GM13977 (cell line): ENCODE measurements at regions not wholly inside any gene's neighbourhood (a gene's known extent, or its start where the extent isn't known, plus 50 kb on each side); places are given as distances from the start of the nearest gene placed in this dataset.

Experiments
- DNase-seq: peaks from one replicate; pipeline ENCODE4 v3.0.0; 2012; ENCODE audit warnings: low spot score
- CTCF ChIP-seq: IDR thresholded peaks from 2 replicates; pipeline ENCODE4 v1.5.1; 2012; ENCODE audit warnings: mild to moderate bottlenecking, control low read depth; ENCODE audit not compliant: insufficient read depth; ENCODE audit errors: extremely low read depth, missing control alignments
- in situ Hi-C: fragments of 300-500 bp; cut with MboI; formaldehyde crosslinking; loops from one replicate; pipeline ENCODE4 v1.12.0; 2022; ENCODE audit warnings: low sequenced_read_pairs, low pct_unique_long_range_greater_than_20kb, mixed read lengths, inconsistent platforms; ENCODE audit not compliant: unreplicated experiment

- DNase-seq, result peak; percentile 16
- TF ChIP-seq CTCF, result no peak
- in situ Hi-C loops, result no loop called here
Measured at GRCh38 chr14:104510794-104511611, 68.6 kb upstream of the C14orf180 start.

- TF ChIP-seq CTCF, result no peak
Measured at GRCh38 chr14:104512061-104512460, 67.5 kb upstream of the C14orf180 start.

GRCh38 chr14:104512771-104513640, 66.6 kb upstream of the C14orf180 start:
- in situ Hi-C loops, result no loop called here
- TF ChIP-seq CTCF, result no peak
- DNase-seq, result no peak

More at GRCh38 chr14:104512061-104512460, 67.5 kb upstream of the C14orf180 start:
- DNase-seq, result peak; percentile 11
- in situ Hi-C loops, result no loop called here

- TF ChIP-seq CTCF, result no peak
- in situ Hi-C loops, result no loop called here
- no peak for DNase-seq
Measured at GRCh38 chr14:104513641-104514046, 65.9 kb upstream of the C14orf180 start.

GRCh38 chr14:104514156-104514848, 65.3 kb upstream of the C14orf180 start:
- in situ Hi-C loops, result no loop called here
- no peak for DNase-seq
- no peak for TF ChIP-seq CTCF

GRCh38 chr14:104515059-104515810, 64.3 kb upstream of the C14orf180 start:
- no peak for DNase-seq
- no peak for TF ChIP-seq CTCF
- in situ Hi-C loops, result no loop called here
